GM12892 (cell line): ENCODE measurements at regions not wholly inside any gene's neighbourhood (a gene's known extent, or its start where the extent isn't known, plus 50 kb on each side); places are given as distances from the start of the nearest gene placed in this dataset.

Experiments
- POLR2A ChIP-seq: IDR thresholded peaks from 2 replicates; pipeline ENCODE4 v1.6.1; 2011; ENCODE audit warnings: low read depth, low read length, control low read depth
- POLR2AphosphoS5 ChIP-seq: IDR thresholded peaks from 2 replicates; pipeline ENCODE4 v1.6.1; 2011; ENCODE audit warnings: low read depth, low read length, control low read depth
- TAF1 ChIP-seq: IDR thresholded peaks from 2 replicates; pipeline ENCODE4 v1.6.1; 2011; ENCODE audit warnings: low read depth, mild to moderate bottlenecking, control low read depth, low read length, borderline replicate concordance

DNA sequence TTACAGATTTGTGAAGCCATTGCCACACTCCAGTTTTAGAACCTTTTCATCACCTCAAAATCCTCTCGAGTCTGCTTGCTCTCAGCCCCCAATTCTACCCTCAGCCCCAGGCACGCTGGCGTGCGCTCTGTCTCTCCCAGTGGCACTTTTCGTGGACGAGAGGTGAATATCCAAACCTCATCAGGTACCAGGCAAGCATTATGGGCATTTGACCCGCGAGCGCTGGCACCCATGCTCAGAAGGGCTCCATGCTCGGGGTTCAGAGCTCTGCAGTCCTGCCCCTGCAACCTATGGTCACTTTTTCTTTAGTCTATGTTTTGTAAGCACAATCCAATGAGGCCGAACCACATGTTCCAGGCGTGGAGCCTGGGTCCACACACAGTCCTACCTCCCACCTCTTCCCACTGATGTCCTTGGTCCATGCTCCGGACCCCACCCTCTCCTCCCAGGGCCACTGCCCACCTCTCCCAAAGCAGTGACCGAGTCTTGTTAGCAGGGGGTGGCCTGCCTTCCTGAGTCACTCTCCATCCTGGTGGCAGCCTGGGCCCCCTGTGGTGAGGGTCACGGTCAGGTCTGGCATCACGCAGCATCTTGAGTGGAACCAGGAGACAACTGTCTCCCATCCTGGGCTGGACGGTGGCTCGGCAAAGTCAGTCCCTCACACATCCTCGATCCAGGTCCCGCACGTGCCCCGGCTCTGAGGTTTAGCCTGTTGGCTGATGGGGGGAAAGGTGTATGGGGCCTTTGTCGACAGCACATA is 256.9 kb downstream of the NDUFA10 start:
- TF ChIP-seq TAF1 (no peak), POLR2AphosphoS5 (no peak), POLR2A (no peak)
